ENCODE measurements at regions not wholly inside any gene's neighbourhood (a gene's known extent, or its start where the extent isn't known, plus 50 kb on each side); places are given as distances from the start of the nearest gene placed in this dataset.

DNA sequence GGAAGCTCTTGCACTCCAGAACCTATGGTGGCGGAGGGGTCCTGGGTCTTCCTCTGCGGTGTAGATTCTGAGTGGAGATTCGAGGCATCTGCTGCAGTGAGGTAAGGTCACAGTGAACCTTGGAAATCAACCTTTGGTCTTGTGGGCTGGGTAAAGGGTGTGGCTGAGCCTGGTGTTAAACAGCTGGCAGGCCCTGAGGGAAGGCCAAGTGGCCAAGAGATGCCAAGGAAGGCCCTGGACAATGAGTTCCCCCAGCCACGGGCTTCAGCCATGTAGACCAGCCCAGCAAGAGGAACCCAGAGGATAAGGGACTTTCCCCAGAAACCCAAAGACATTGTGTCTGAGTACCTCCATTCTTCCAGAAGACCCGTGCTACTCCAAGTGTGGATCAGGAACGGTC lies 137.2 kb upstream of the ETS2 start:
- TF ChIP-seq CTCF (IDR thresholded peaks at IDR 0.05) (no peak), POLR2A (IDR thresholded peaks at IDR 0.05) (no peak)
